ENCODE measurements at regions not wholly inside any gene's neighbourhood (a gene's known extent, or its start where the extent isn't known, plus 50 kb on each side); places are given as distances from the start of the nearest gene placed in this dataset.
A peak's percentile ranks its signal among the peaks of the same experiment; 100 is the strongest.

DNA sequence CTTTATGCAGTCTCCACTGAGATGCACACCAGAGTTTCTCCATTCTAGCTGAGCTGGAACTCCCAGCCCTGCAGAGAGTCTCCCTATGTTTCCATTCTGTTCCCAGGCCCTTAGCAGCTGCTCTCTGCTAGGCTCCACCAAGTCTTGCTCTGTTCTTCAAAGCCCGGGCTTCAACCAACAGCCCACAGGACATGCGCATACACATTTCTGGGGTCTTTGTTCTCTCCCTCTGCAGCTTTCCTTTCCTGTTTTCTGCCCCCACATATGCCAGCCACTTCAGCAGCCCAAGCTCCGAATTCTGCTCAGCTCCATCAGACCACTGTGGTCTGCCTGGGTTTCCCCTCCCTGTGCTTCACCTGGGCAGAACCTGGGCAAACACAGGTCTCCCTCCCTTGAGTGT, 205.9 kb downstream of the CBLN1 start:
- no peak for DNase-seq

DNA sequence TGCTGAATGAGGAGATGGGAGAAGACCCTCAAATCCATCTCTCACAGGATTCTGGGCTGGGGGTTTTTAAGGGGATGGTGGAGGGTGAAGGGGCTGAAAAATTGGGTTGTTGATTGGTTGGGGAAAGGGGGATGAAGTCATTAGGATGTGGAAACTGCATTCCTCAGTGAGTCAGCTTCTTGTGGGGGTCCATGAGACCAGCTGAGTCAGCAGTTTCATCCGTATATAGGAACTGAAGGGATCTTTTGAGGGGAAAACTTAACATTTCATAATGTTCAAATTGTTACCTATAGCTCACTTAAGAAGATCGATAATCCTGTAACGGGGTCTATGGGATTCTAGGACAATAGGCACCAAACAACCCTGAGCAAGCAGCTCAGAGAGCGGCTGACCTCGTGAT, 213.4 kb downstream of the CBLN1 start:
- no peak for DNase-seq

DNA sequence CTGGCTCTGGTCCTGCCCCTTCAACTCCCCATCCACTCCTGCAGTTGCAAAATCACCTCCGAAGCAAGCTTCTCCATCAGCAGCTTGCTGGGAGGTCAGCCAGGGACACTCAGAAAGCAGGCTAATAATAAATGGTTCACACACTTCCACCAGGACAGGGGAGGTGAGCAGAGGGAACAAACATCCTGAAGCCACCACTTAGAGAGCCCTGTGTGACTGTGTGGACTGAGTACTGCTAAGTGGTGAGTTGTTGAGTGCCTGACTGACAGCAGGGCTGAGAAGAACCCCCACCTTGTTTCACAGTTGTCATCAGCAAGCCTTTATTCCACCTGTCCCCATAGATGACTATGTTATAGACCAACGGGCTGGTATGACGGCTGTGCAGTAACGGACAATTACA, 213.9 kb downstream of the CBLN1 start:
- no peak for DNase-seq

- no peak for DNase-seq
These were observed 220.4 kb downstream of the CBLN1 start for GRCh38 chr16:49061137-49061714.

- no peak for DNase-seq
These were observed 220.9 kb downstream of the CBLN1 start for GRCh38 chr16:49060728-49061127.

DNA sequence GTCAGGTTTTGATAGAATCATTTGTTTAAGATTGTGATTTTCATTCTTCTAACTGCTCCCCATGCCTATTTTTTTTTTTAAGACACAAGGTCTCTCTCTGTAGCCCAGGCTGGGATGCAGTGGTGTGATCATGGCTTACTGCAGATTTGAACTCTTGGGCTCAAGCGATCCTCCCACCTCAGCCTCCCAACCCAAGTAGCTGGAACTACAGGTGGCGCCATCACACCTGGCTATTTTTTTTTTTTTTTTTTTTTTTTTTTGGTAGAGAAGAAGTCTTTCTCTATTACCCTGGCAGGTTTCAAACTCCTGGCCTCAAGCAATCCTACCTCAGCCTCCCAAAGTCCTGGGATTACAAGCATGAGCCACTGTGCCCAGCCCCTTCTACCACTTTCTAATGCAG, 223.3 kb downstream of the CBLN1 start:
- no peak for DNase-seq

GRCh38 chr16:49057936-49058335, 223.7 kb downstream of the CBLN1 start:
- DNase-seq, result no peak

DNA sequence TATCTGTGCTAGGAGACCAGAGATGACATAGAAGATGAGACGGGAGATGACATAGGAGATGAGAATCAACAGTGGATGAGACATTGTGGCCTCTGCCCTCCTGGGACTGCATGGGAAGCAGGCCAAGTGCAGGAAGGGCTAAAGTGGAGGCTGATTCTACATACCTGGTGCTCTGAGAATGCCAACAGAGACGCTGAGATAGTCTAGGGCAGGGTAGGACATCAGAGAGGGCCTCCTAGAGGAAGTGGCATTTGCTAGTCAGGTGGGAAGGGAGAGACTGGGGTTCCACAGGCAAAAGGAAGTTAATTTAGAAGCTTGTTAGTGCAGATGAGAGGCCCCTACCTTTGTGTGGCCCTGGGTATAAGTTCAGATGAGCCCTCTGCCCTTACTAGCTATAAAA, 224.2 kb downstream of the CBLN1 start:
- no peak for DNase-seq

DNA sequence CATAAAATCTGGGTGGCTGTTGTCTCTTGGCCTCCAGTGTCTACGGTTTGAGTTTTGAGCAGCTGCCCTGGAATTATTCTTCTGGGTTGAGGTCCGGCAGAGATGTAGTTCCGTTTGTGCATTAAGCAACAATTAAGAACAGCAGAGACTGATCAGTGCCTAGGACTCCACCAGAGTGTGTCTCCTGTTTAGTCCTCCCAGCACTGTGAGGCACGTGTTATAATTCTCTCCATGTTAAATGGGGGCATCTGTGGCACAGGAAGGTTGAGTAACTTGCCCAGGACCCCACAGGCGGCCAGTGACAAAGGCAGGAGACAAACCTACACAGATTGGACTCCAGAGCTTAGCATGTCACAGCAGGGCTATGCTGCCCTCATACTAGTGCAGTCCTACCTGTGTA, 225.1 kb downstream of the CBLN1 start:
- no peak for DNase-seq

DNA sequence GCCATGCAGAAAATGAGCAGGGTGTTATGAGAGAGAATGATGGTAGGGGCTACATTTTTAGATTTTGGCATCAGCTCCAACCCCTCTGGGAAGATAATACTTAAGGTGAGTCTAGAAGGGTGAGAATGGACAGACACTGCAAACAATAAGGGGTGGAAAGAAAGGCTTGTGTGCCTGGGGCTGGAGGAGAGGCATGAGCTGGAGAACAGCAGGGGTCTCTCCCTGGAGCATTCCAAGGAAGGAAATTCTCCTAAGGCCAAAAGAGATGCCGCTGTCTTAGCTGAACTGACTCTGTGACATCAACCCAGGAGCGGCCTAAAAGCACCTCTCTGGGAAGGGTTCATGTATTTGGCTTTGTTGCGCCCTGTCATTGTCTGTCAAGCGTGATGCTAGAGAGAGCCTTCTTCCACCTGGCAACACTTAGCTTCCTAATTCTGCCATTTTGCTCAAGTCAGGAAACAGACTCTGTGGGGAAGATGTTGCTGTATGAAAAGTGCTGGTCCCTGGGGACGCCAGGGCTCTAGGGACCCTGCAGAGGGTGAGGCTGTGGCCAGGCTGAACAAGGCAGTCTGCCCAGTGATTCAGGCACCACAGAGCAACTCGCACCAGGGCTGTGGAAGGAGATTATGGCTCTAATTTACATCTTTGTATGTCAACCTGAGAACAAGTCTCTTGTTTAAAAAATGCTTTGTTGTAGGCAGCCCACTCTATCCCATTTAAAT, 225.7 kb downstream of the CBLN1 start:
- no peak for DNase-seq

DNA sequence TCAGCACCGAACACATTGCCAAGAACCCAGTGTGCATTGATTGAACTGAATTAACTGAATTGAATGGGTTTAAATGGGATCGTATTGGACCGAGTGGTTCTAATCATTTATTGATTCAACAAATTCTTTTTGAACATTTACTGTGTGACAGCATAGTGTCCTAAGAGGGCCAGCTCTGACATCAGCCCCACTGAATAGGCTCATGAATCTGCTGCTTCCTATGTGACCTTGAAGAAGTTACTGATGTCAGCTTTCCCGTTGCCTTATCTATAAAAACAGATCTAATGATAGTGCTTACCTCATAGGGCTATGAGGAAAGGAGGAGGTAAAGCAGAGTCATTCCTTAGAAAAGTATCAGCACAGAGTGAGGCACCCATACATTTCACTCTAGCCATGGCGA, 226.3 kb downstream of the CBLN1 start:
- no peak for DNase-seq

DNA sequence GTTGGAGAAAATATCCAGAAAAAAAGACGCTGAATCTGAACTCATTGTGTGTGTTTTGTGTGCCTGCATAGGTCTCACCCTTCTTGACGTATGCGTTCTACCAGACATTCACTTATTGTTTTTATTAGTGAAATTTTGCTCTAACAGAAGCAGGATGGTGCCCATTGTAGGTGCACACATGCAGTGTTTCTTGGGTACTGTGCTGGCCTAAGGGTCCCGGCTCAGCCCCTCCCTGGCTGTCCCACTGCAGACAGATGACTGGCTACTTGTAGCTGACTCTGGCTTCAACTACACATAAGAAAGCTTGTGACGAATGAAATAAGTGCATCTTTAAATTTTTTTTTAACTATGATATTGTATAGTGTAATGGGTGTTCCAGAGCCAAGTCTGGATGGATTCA, 227.0 kb downstream of the CBLN1 start:
- no peak for DNase-seq

- no peak for DNase-seq
These were observed 228.8 kb downstream of the CBLN1 start for GRCh38 chr16:49052846-49053245.

DNA sequence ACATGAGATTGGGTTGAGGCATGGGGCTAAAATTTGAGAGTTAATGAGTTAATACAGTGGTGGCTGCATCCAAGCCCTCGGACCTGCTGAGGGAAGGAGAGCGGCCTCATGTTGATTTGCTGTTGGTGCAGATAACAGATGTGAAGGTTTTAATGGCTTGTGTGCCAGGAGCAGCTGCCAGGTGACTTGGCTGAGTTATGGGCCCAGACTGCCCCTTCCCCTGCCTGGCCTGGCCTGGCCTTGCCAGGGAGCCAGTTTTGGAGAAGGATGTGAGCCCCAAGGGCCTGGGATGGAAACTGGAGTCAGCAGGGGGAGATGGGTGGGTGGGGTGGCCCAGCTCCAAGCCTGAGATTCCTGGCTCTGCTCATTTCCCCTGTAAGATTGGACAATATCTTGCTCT, 230.1 kb downstream of the CBLN1 start:
- DNase-seq, result no peak

DNA sequence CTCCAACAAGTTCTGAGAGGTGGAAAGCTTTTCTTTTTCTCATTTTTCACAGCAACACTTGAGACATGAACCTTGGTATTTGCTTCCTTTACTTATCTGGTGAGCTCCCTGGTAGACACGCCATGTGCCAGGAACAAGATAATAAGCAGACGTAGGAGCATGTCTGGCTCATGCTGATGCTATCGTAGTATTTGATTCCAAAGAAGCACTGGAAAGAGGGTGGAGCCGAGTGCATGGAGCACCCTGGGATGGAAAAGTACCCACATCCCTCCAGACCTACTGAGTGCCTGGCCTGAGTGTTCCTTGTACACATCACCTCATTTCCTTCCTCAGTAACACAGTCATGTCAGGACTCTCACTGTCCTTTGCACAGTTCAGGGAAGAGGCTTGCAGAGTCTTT, 231.0 kb downstream of the CBLN1 start:
- no peak for DNase-seq

DNA sequence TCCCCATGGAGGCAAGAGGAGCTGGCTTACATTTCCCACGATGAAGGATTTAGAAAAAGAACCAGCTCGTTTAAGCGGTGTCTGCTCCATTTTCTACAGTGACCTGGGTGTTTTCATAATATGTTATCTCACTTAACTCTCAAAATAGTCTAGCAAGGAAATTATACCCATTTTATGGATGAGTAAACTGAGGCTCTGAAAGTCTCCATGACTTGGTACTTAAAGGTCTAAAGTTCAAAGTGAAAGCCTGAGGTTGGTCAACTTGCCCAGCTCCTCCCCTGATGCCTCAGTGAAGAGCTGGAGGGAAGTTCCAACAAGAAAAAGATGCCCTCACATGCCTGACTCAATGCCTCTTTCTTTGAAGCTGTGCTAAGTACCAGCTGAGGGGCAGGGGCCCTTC, 232.0 kb downstream of the CBLN1 start:
- no peak for DNase-seq

GRCh38 chr16:49049191-49049590, 232.4 kb downstream of the CBLN1 start:
- DNase-seq, result no peak

GRCh38 chr16:49048557-49048956, 233.1 kb downstream of the CBLN1 start:
- no peak for DNase-seq

DNA sequence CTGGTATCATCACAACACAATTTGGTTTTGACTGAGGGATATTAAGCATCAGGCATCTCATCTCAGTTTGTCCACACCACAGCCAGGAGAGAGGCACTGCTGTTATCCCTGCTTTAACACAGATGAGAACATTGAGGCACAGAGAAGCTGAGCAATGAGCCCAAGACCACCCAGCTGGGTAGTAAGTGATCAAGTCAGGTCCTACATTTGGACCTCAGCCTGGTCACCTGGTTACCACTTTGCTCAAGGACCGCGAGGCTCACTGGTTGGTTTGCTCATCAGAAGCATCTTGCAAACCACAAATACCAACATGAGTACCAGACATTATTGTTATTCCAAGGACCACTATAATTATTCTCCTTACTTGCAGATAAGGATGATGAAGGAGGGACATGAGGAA, 245.5 kb downstream of the CBLN1 start:
- no peak for DNase-seq

GRCh38 chr16:49027420-49027819, 254.2 kb downstream of the CBLN1 start:
- DNase-seq, result no peak

GRCh38 chr16:49026566-49027181, 255.0 kb downstream of the CBLN1 start:
- DNase-seq, result no peak

DNA sequence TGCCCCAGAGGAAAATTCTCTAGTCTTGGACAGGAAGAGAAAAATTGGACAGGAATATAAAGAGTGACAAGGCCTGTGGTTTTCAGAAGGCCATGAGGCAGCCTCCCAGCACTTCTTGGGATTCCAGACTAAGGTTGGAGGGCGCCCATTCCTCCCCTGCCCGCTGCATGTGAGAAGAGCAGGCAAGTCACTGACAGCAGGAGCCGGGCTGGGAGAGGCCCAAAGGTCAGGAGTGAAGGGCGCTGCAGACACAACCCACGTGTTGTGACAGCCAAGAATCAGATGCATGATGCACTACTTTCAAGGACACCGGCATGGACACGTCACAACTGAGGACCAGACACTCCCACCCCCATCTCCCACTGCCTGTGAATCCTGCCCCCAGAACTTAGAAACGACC, 256.7 kb downstream of the CBLN1 start:
- no peak for DNase-seq

- DNase-seq, result no peak
These were observed 257.6 kb downstream of the CBLN1 start for GRCh38 chr16:49024016-49024415.

DNA sequence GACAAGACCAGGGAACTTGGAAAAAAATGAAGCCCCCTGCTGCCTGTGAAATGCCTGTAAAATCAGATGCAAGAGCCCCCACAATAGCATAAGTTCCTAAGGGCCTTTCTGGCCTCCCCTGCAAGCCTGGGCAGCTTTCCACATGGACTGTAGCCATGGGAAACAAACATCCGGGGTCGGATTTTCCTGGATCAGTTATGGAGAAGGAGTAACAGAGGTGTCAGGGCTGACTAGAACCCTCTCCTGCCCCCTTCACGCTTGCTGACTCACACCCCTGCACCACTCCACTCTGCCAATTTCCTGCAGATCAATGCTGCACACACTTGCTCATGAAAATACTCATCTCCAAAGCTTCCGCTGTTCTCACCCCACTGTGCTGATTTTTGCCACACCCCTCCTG, 258.6 kb downstream of the CBLN1 start:
- peak in 1 of 2 experiments; percentile 60 for DNase-seq

All from SHP77 (cell line).